ENCODE measurements at regions not wholly inside any gene's neighbourhood (a gene's known extent, or its start where the extent isn't known, plus 50 kb on each side); places are given as distances from the start of the nearest gene placed in this dataset.
A peak's percentile ranks its signal among the peaks of the same experiment; 100 is the strongest.

GRCh38 chr3:40914475-40914874 is 284.8 kb upstream of the CTNNB1 start:
- Histone ChIP-seq H3K27me3 (ENCODE audit: control insufficient read depth in 2 of 2, insufficient read depth in 2 of 2, low read length in 2 of 2) (no peaks in the 10 kb centered on the region), H3K79me2 (ENCODE audit: insufficient read depth, low read length) (no peaks in the 10 kb centered on the region), H3K4me2 (replicated peaks; ENCODE audit: extremely low read depth, low read length, poor library complexity, severe bottlenecking) (no peak overlapping the region), H4K20me1 (ENCODE audit: insufficient read depth, low read length) (no peaks in the 10 kb centered on the region), H3K4me3 (replicated peaks in 1 of 3; ENCODE audit: low read depth in 2 of 3, low read length in 3 of 3) (no peak overlapping the region), H3K27ac (ENCODE audit: low read depth in 1 of 2, low read length in 2 of 2) (no peak overlapping the region), H2AFZ (ENCODE audit: insufficient read depth, low read depth, low read length, poor library complexity, severe bottlenecking) (no peak overlapping the region), H3K9me3 (replicated peaks in 1 of 2; ENCODE audit: control insufficient read depth in 1 of 2, insufficient read depth in 1 of 2, low read length in 2 of 2) (no peaks in the 10 kb centered on the region), H3K4me1 (ENCODE audit: control insufficient read depth in 1 of 2, insufficient read depth in 2 of 2, low read length in 2 of 2) (no peaks in the 10 kb centered on the region), H3K9ac (ENCODE audit: insufficient read depth, low read length, poor library complexity, severe bottlenecking) (no peak overlapping the region), H3K36me3 (replicated peaks in 1 of 2; ENCODE audit: control insufficient read depth in 1 of 2, insufficient read depth in 2 of 2, low read length in 2 of 2) (no peaks in the 10 kb centered on the region)
- Mint-ChIP-seq H3K27ac (peak overlapping the region in 1 of 7 donors; percentile 25), H3K27me3 (ENCODE audit: low read depth in 3 of 3) (no peaks in the 10 kb centered on the region), H3K4me3 (no peak overlapping the region), H3K36me3 (no peaks in the 10 kb centered on the region), H3K4me1 (no peaks in the 10 kb centered on the region), H3K9me3 (peaks cover 0 to 4% (median 0%) of the 10 kb centered on the region in 7 donors)
- intact Hi-C loops (cut with micrococcal nuclease): no loop called here
- WGBS (ENCODE audit: insufficient coverage): 57% methylated on average over 1 of the region's 2 CpGs
- DNase-seq: no peak
- TF ChIP-seq, protein P1, sequence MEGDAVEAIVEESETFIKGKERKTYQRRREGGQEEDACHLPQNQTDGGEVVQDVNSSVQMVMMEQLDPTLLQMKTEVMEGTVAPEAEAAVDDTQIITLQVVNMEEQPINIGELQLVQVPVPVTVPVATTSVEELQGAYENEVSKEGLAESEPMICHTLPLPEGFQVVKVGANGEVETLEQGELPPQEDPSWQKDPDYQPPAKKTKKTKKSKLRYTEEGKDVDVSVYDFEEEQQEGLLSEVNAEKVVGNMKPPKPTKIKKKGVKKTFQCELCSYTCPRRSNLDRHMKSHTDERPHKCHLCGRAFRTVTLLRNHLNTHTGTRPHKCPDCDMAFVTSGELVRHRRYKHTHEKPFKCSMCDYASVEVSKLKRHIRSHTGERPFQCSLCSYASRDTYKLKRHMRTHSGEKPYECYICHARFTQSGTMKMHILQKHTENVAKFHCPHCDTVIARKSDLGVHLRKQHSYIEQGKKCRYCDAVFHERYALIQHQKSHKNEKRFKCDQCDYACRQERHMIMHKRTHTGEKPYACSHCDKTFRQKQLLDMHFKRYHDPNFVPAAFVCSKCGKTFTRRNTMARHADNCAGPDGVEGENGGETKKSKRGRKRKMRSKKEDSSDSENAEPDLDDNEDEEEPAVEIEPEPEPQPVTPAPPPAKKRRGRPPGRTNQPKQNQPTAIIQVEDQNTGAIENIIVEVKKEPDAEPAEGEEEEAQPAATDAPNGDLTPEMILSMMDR (IDR thresholded peaks at IDR 0.05): no peak

- Mint-ChIP-seq H3K9me3 (peaks cover 0 to 3% (median 0%) of the 10 kb centered on the region in 7 donors), H3K4me3 (no peak overlapping the region), H3K4me1 (peaks cover 2% of the 10 kb centered on the region), H3K36me3 (no peaks in the 10 kb centered on the region), H3K27me3 (ENCODE audit: low read depth in 3 of 3) (no peaks in the 10 kb centered on the region), H3K27ac (no peak overlapping the region)
- no peak overlapping the region for H2AFZ ChIP-seq (ENCODE audit: insufficient read depth, low read depth, low read length, poor library complexity, severe bottlenecking)
- intact Hi-C loops (cut with micrococcal nuclease): no loop called here
- no peaks in the 10 kb centered on the region for H3K9me3 ChIP-seq (replicated peaks in 1 of 2; ENCODE audit: control insufficient read depth in 1 of 2, insufficient read depth in 1 of 2, low read length in 2 of 2)
- no peaks in the 10 kb centered on the region for H3K36me3 ChIP-seq (replicated peaks in 1 of 2; ENCODE audit: control insufficient read depth in 1 of 2, insufficient read depth in 2 of 2, low read length in 2 of 2)
- TF ChIP-seq, protein P1 (IDR thresholded peaks at IDR 0.05): no peak
- no peak overlapping the region for H3K4me3 ChIP-seq (replicated peaks in 1 of 3; ENCODE audit: low read depth in 2 of 3, low read length in 3 of 3)
- no peak overlapping the region for H3K27ac ChIP-seq (ENCODE audit: low read depth in 1 of 2, low read length in 2 of 2)
- H3K4me1 ChIP-seq (ENCODE audit: control insufficient read depth in 1 of 2, insufficient read depth in 2 of 2, low read length in 2 of 2): no peaks in the 10 kb centered on the region
- H3K4me2 ChIP-seq (replicated peaks; ENCODE audit: extremely low read depth, low read length, poor library complexity, severe bottlenecking): no peak overlapping the region
- H3K79me2 ChIP-seq (ENCODE audit: insufficient read depth, low read length): no peaks in the 10 kb centered on the region
- H3K27me3 ChIP-seq (ENCODE audit: control insufficient read depth in 2 of 2, insufficient read depth in 2 of 2, low read length in 2 of 2): no peaks in the 10 kb centered on the region
- DNase-seq: no peak
- 100% methylated on average over 5 of the region's 6 CpGs for WGBS (ENCODE audit: insufficient coverage)
- H3K9ac ChIP-seq (ENCODE audit: insufficient read depth, low read length, poor library complexity, severe bottlenecking): no peak overlapping the region
- no peaks in the 10 kb centered on the region for H4K20me1 ChIP-seq (ENCODE audit: insufficient read depth, low read length)
These were observed 283.9 kb upstream of the CTNNB1 start for GRCh38 chr3:40915346-40915865.

All from CD14-positive monocyte (primary cell).